Activated T-cell treated with anti-CD3 and anti-CD28 coated beads, Interleukin-2, amount 50 U/mL, for 72 hours (primary cell): ENCODE measurements at regions not wholly inside any gene's neighbourhood (a gene's known extent, or its start where the extent isn't known, plus 50 kb on each side); places are given as distances from the start of the nearest gene placed in this dataset.

Experiments used
- ATAC-seq, 2 donors: fragments of 150-1000 bp; cut with Tn5 transposase; replicated peaks in 1 of 2; 2 replicates each; pipeline ENCODE4 v1.10.0; 2021; ENCODE audit warnings: moderate library complexity in 2 of 2, mild to moderate bottlenecking in 1 of 2
- DNase-seq, 2 donors: peaks; one replicate each; pipeline ENCODE4 v3.0.0; 2021 to 2022; ENCODE audit warnings: mixed read lengths in 1 of 2
- H3K27ac Mint-ChIP-seq: one replicate; pipeline ENCODE4 v1.8.0; 2022; ENCODE audit warnings: mild to moderate bottlenecking, moderate library complexity, mixed read lengths
- H3K27me3 Mint-ChIP-seq: one replicate; pipeline ENCODE4 v1.8.0; 2022; ENCODE audit warnings: low read depth, mixed read lengths
- H3K36me3 Mint-ChIP-seq, 2 donors: one replicate each; pipeline ENCODE4 v1.8.0; 2022; ENCODE audit warnings: mixed read lengths in 2 of 2, mild to moderate bottlenecking in 1 of 2; ENCODE audit not compliant: insufficient read depth in 2 of 2
- H3K4me1 Mint-ChIP-seq: one replicate; pipeline ENCODE4 v1.8.0; 2022; ENCODE audit warnings: low read depth, mixed read lengths
- H3K4me3 Mint-ChIP-seq, 2 donors: one replicate each; pipeline ENCODE4 v1.8.0; 2022; ENCODE audit warnings: mild to moderate bottlenecking in 2 of 2, mixed read lengths in 2 of 2, moderate library complexity in 2 of 2
- H3K9me3 Mint-ChIP-seq, 2 donors: one replicate each; pipeline ENCODE4 v1.8.0; 2022; ENCODE audit warnings: mixed read lengths in 2 of 2

DNA sequence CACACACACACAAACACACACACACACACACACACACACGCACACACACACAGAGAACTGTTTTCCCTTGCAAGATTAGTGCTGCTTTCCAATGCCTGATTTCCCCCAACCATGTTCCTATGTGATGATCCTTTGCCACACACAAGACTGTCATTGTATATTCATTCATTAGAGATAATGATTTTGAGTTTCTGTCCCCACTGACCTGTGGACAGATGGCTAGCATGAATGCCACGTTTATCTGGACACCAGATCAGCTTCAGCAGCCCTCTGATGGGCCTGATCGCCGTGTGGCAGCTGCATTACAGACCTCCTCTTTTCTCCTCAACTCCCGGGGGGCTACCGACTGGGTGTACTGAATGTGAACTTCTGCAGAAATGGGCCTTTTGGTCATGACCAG lies 353.0 kb downstream of the MYCN start:
- no peak overlapping the region for H3K27ac Mint-ChIP-seq
- no peak overlapping the region for H3K4me3 Mint-ChIP-seq
- ATAC-seq: no peak
- DNase-seq: no peak
- no peaks in the 10 kb centered on the region for H3K36me3 Mint-ChIP-seq
- H3K4me1 Mint-ChIP-seq: no peaks in the 10 kb centered on the region
- H3K27me3 Mint-ChIP-seq: peaks cover 6% of the 10 kb centered on the region
- H3K9me3 Mint-ChIP-seq: no peaks in the 10 kb centered on the region

- no peak overlapping the region for H3K27ac Mint-ChIP-seq
- no peak for DNase-seq
- no peak overlapping the region for H3K4me3 Mint-ChIP-seq
- no peak for ATAC-seq
- H3K36me3 Mint-ChIP-seq: no peaks in the 10 kb centered on the region
- no peaks in the 10 kb centered on the region for H3K9me3 Mint-ChIP-seq
- peaks cover 6% of the 10 kb centered on the region for H3K27me3 Mint-ChIP-seq
- H3K4me1 Mint-ChIP-seq: no peaks in the 10 kb centered on the region
These were observed 351.6 kb downstream of the MYCN start for GRCh38 chr2:16291731-16292550.

DNA sequence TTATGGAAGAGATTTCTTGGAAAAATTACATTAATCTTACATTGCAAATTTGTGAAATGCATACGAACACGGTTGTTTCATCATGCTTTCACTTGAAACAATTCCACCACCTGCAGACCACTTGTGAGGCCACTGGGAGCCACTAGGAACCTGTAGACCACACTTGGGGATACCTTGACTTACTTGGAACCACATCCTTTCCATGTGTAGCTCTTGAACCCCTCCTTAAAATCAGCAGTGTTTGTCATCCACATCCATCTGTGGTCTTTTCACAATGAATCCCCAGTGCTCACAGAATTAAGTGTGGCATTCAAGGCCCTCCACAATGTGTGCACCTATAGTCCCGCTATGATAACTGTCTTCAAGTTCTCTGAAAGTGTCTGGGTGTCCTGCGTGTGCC lies 350.9 kb downstream of the MYCN start:
- DNase-seq (no peak), ATAC-seq (no peak)
- H3K27me3 Mint-ChIP-seq: peaks cover 6% of the 10 kb centered on the region
- H3K36me3 Mint-ChIP-seq: no peaks in the 10 kb centered on the region
- H3K4me1 Mint-ChIP-seq: no peaks in the 10 kb centered on the region
- no peaks in the 10 kb centered on the region for H3K9me3 Mint-ChIP-seq
- no peak overlapping the region for H3K27ac Mint-ChIP-seq
- H3K4me3 Mint-ChIP-seq: no peak overlapping the region

DNA sequence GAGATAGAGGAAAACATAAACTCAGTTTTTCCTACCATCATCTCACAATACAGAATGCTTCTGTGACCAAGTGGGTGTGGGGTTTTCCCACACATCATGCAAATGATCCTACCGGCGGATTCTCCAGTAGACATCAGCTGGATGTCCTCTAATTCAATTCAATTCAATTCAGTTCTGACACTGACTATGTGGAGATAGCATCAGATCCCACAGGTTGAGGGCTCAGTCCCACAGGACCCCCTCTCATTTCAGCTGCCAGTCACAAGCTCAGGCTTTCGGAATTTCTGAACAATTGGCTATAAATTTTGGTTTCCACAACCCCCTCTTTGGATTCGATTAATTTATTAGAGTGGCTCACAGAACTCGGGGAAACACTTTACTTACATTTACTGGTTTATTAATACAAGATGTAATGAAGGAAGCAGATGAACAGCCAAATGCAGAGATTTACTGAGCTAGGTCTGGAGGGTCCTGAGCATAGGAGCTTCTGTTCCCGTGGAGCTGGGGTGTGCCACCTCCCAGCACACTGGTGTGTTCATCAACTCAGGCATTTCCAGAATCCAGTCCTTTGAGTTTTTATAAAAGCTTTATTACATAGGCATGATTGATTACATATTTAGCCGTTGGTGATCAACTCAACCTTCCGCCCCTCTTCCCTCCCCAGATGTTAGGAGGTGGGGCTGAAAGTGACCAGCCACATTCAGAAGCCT lies 350.1 kb downstream of the MYCN start:
- no peaks in the 10 kb centered on the region for H3K9me3 Mint-ChIP-seq
- no peak overlapping the region for H3K27ac Mint-ChIP-seq
- H3K36me3 Mint-ChIP-seq: no peaks in the 10 kb centered on the region
- no peak overlapping the region for H3K4me3 Mint-ChIP-seq
- no peak for ATAC-seq
- DNase-seq: no peak
- no peaks in the 10 kb centered on the region for H3K4me1 Mint-ChIP-seq
- H3K27me3 Mint-ChIP-seq: peaks cover 6% of the 10 kb centered on the region

DNA sequence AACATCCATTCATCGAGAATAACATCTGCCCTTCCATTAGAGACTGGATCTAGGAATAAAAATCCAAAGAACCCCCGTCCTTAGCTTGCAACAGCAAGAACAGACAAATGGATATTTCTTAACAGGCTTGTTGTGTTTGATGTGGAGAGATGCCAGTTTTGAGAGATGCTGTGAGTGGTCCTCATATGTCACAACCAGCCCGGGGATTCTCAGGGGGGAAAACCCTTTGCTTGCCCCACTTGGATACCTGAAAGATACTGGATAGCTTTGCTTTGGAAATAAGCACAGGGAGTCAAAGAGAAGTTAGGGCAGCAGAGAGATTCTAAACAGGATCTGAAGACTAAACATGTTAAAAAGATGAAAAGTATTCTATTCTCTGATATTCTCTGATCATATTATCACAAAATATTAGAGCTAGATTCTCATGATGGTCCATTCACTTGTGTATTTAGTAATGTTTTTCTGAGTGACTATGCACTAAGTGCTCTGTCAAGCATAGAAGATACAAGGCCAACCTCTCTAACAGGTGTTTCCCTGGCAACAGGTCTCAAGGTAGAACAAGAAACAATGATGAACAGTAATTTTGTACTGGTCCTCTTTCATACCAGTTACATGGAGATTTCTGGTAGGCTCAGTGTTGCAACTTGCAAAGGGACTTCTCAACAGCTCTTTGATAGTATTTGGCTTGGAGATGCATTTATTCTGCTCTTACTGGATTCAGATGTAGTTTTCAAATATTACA lies 348.2 kb downstream of the MYCN start:
- DNase-seq (no peak), ATAC-seq (no peak)
- Mint-ChIP-seq H3K27ac (no peak overlapping the region), H3K4me1 (no peaks in the 10 kb centered on the region), H3K9me3 (no peaks in the 10 kb centered on the region), H3K27me3 (peaks cover 3% of the 10 kb centered on the region), H3K4me3 (no peak overlapping the region), H3K36me3 (no peaks in the 10 kb centered on the region)

DNA sequence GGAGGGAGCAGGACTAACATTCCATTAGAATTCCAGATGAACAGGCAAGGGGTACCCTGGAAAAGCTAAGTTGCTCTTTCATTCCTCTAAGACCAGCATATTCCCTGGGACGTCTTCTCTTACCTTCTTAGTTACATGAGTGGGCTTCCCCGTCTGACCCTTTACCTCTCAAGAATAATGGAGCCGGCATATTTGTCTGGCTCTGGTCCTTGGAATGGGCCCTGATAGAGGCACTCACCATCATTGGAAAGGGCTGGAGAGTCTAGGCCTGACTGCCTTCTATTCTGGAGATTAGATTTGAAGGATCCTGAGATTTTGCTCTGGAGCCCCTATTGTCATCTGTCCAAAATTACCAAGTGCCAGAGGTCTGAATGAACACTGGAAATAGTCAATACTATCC lies 347.5 kb downstream of the MYCN start:
- no peaks in the 10 kb centered on the region for H3K4me1 Mint-ChIP-seq
- H3K9me3 Mint-ChIP-seq: no peaks in the 10 kb centered on the region
- H3K27ac Mint-ChIP-seq: no peak overlapping the region
- no peaks in the 10 kb centered on the region for H3K27me3 Mint-ChIP-seq
- H3K36me3 Mint-ChIP-seq: no peaks in the 10 kb centered on the region
- no peak for DNase-seq
- no peak overlapping the region for H3K4me3 Mint-ChIP-seq
- no peak for ATAC-seq

DNA sequence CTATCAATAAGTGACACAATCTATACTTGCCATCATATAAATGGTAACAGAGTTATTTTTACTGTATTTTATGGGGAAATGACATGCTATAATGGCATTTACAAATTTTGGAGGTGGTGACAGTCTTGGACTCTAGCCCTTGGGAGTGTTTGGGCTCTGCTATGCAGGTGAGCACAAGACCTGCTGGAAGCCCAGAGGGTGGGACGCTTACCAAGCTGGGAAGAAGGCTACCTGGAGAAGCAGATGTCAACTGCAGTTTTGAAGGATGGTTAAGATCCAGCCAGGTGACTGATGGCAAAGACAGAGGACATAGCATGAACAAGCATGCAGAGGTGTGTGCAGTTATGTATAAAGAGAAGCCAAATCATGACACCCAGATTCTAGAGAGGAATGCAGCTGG lies 346.9 kb downstream of the MYCN start:
- Mint-ChIP-seq H3K36me3 (no peaks in the 10 kb centered on the region), H3K4me1 (no peaks in the 10 kb centered on the region), H3K27me3 (no peaks in the 10 kb centered on the region), H3K9me3 (no peaks in the 10 kb centered on the region), H3K4me3 (no peak overlapping the region), H3K27ac (no peak overlapping the region)
- no peak for DNase-seq
- no peak for ATAC-seq

GRCh38 chr2:16285813-16286510 lies 345.6 kb downstream of the MYCN start:
- H3K36me3 Mint-ChIP-seq: no peaks in the 10 kb centered on the region
- DNase-seq (no peak), ATAC-seq (no peak)
- no peaks in the 10 kb centered on the region for H3K9me3 Mint-ChIP-seq
- H3K27ac Mint-ChIP-seq: no peak overlapping the region
- no peaks in the 10 kb centered on the region for H3K27me3 Mint-ChIP-seq
- H3K4me3 Mint-ChIP-seq: no peak overlapping the region
- no peaks in the 10 kb centered on the region for H3K4me1 Mint-ChIP-seq

DNA sequence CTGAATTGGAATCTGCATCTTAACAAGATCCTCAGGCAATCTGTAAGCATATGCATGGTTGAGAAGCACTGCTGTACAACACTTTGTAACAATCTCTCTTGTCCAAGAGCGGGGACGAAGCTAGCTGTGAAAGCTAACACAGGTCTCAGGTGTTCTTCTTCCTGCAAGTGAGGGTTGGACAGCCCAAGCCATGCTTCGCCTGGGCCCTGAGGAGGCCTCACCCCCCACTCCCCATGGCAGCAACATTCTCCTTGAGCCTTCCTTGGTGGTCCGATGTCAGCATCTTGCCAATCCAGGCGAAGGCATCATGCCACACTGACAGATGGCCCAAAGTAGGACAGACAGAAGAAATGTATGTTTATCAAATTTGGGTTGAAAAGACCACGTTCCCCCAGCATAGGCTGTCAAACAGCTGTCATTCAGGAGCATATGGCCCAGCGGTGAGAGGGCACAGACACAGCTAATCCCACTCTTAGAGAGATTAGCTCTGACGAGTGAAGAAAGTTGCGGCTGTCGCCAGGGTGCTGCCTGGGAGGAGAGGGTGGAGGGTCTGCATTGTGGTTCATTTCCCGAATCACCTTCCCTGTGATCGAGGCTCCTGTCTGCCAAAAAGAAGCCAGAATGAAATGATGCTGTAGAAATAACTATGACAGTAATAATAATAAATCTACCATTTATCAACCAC lies 344.7 kb downstream of the MYCN start:
- no peaks in the 10 kb centered on the region for H3K9me3 Mint-ChIP-seq
- no peaks in the 10 kb centered on the region for H3K27me3 Mint-ChIP-seq
- ATAC-seq (no peak), DNase-seq (no peak)
- H3K4me1 Mint-ChIP-seq: no peaks in the 10 kb centered on the region
- no peaks in the 10 kb centered on the region for H3K36me3 Mint-ChIP-seq
- no peak overlapping the region for H3K27ac Mint-ChIP-seq
- no peak overlapping the region for H3K4me3 Mint-ChIP-seq

DNA sequence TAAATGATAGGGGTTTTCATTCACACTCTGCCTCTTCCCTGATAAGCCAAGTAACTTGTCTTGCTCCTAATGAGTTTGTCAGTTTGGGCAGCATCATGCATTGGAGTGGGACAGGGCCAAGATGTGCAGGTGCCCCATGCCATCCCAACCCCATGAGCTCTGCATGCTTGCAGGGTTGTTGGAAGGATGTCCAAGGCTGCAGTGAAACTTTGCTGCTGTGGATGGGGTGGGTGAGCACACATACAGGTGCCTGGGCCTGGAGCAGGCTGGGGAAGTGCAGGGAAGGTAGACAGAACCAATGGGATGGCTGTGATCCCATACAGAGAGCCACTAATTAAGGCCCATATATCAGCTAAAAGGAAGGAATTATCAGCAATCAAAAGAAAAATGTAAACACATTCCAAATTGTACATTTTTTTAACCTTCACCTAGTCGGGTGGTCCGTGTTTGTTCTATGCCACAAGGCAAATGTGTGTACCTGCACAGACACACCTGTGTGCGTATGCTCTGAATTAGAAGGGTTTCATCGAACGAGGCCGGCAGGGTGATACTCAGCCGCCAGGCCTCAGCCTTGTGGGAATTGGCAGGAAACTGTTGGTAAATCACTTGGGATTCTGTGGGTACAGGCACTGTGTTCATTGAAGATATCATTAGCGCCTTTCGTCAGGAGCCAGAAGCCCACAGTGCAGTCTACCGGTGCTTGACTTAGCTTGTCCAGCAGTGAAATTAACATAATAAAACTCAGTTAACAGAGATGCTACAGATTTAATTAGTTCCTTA lies 342.9 kb downstream of the MYCN start:
- ATAC-seq (no peak), DNase-seq (no peak)
- no peaks in the 10 kb centered on the region for H3K27me3 Mint-ChIP-seq
- H3K27ac Mint-ChIP-seq: no peak overlapping the region
- H3K9me3 Mint-ChIP-seq: no peaks in the 10 kb centered on the region
- no peaks in the 10 kb centered on the region for H3K36me3 Mint-ChIP-seq
- no peaks in the 10 kb centered on the region for H3K4me1 Mint-ChIP-seq
- no peak overlapping the region for H3K4me3 Mint-ChIP-seq

GRCh38 chr2:16282511-16282910 lies 342.2 kb downstream of the MYCN start:
- no peaks in the 10 kb centered on the region for H3K4me1 Mint-ChIP-seq

More at GRCh38 chr2:16282511-16282910, 342.2 kb downstream of the MYCN start:
- ATAC-seq: no peak
- Mint-ChIP-seq H3K27me3 (no peaks in the 10 kb centered on the region), H3K36me3 (no peaks in the 10 kb centered on the region), H3K4me3 (no peak overlapping the region), H3K9me3 (no peaks in the 10 kb centered on the region), H3K27ac (no peak overlapping the region)
- DNase-seq: no peak
